H1 (cell line): ENCODE measurements at regions not wholly inside any gene's neighbourhood (a gene's known extent, or its start where the extent isn't known, plus 50 kb on each side); places are given as distances from the start of the nearest gene placed in this dataset.

Experiments used
- CTCF ChIA-PET: fragments of 300-600 bp; sonication (Branson Sonifier 250); formaldehyde crosslinking; loops from one replicate; lab custom pipeline; 2021; ENCODE audit not compliant: partially characterized antibody; lab: Charles Lee
- POLR2A ChIA-PET: fragments of 300-600 bp; sonication (Branson Sonifier 250); formaldehyde crosslinking; loops from one replicate; lab custom pipeline; 2021; ENCODE audit warnings: inconsistent platforms; ENCODE audit not compliant: partially characterized antibody; lab: Charles Lee
- DNase-seq, 2 experiments: peaks; one replicate each; pipeline versions ENCODE4 v3.0.0 to v3.0.0-alpha.2; 2010 to 2022; ENCODE audit warnings: low spot score in 2 of 2, low read depth in 1 of 2, mixed read lengths in 1 of 2
- FAIRE-seq: peaks from 2 replicates; lab custom pipeline; 2011; peaks lifted over from hg19 to GRCh38; lab: Jason Lieb, UNC
- H2AFZ ChIP-seq: 2 replicates; pipeline ENCODE4 v1.8.1; 2012; ENCODE audit warnings: low read length, inconsistent platforms
- H2AK5ac ChIP-seq: 2 replicates; pipeline ENCODE4 v1.6.1; 2013; ENCODE audit warnings: low read depth, low read length
- H2BK120ac ChIP-seq: replicated peaks from 2 replicates; pipeline ENCODE3; 2013; ENCODE audit warnings: low read depth, low read length, inconsistent platforms
- H2BK12ac ChIP-seq: 2 replicates; pipeline ENCODE4 v1.6.1; 2013; ENCODE audit warnings: low read depth, low read length
- H2BK15ac ChIP-seq: 2 replicates; pipeline ENCODE4 v1.6.1; 2013; ENCODE audit warnings: low read length
- H2BK20ac ChIP-seq: 2 replicates; pipeline ENCODE4 v1.6.1; 2013; ENCODE audit warnings: low read length
- H2BK5ac ChIP-seq: 2 replicates; pipeline ENCODE4 v1.6.1; 2013; ENCODE audit warnings: low read depth, low read length
- H3K14ac ChIP-seq: 2 replicates; pipeline ENCODE4 v1.6.1; 2013; ENCODE audit warnings: inconsistent platforms; ENCODE audit not compliant: insufficient read length
- H3K18ac ChIP-seq: 2 replicates; pipeline ENCODE4 v1.6.1; 2013; ENCODE audit warnings: low read length; ENCODE audit errors: extremely low read depth
- H3K23ac ChIP-seq: 2 replicates; pipeline ENCODE4 v1.6.1; 2013; ENCODE audit warnings: inconsistent platforms; ENCODE audit not compliant: insufficient read length
- H3K23me2 ChIP-seq: 2 replicates; pipeline ENCODE4 v1.6.1; 2013; ENCODE audit warnings: low read depth, low read length
- H3K27ac ChIP-seq: 2 replicates; pipeline ENCODE4 v1.6.1; 2011; ENCODE audit warnings: low read depth, low read length, inconsistent platforms
- H3K27me3 ChIP-seq, 4 experiments: replicated peaks in 1 of 4; 1 replicate in 1 of 4; 2 replicates in 3 of 4; pipeline versions ENCODE4 v1.6.1 to v1.8.1; 2011 to 2013; ENCODE audit warnings: low read length in 3 of 4, mild to moderate bottlenecking in 3 of 4, inconsistent platforms in 2 of 4, mixed read lengths in 2 of 4, moderate library complexity in 1 of 4; ENCODE audit not compliant: control insufficient read depth in 3 of 4, insufficient read depth in 3 of 4; ENCODE audit errors: extremely low read depth in 1 of 4
- H3K36me3 ChIP-seq, 4 experiments: 2 replicates each; pipeline versions ENCODE4 v1.6.1 to v1.8.1; 2011 to 2013; ENCODE audit warnings: mild to moderate bottlenecking in 4 of 4, low read length in 3 of 4, moderate library complexity in 2 of 4, control low read depth in 1 of 4, inconsistent platforms in 1 of 4; ENCODE audit not compliant: insufficient read depth in 4 of 4, control insufficient read depth in 2 of 4
- H3K4ac ChIP-seq: replicated peaks from 2 replicates; pipeline ENCODE3; 2013; ENCODE audit warnings: low read length, low read depth, mixed read lengths, inconsistent platforms; ENCODE audit not compliant: insufficient read length
- H3K4me1 ChIP-seq, 4 experiments: replicated peaks in 1 of 4; 1 replicate in 1 of 4; 2 replicates in 3 of 4; pipeline versions ENCODE4 v1.6.1 to v1.8.1; 2011 to 2013; ENCODE audit warnings: low read length in 3 of 4, inconsistent platforms in 2 of 4, mixed read lengths in 1 of 4; ENCODE audit not compliant: insufficient read depth in 4 of 4, control insufficient read depth in 3 of 4
- H3K4me2 ChIP-seq, 2 experiments: 2 replicates each; pipeline versions ENCODE4 v1.6.1 to v1.8.1; 2011 to 2013; ENCODE audit warnings: low read depth in 2 of 2, low read length in 2 of 2, control low read depth in 1 of 2, inconsistent platforms in 1 of 2, mild to moderate bottlenecking in 1 of 2; ENCODE audit not compliant: insufficient read depth in 1 of 2
- H3K4me3 ChIP-seq, 4 experiments: fragments of 200-600, 300-600 bp in 1 of 4; sonication (generic), shearing (Covaris generic), sonication (Bioruptor Twin) in 1 of 4; 2 replicates each; pipeline versions ENCODE4 v1.5.1 to v1.8.1; 2011 to 2016; ENCODE audit warnings: low read length in 4 of 4, low read depth in 3 of 4, control low read depth in 2 of 4, inconsistent platforms in 2 of 4, mild to moderate bottlenecking in 2 of 4, mixed read lengths in 1 of 4, moderate library complexity in 1 of 4; ENCODE audit not compliant: insufficient read depth in 2 of 4; ENCODE audit errors: extremely low read depth in 1 of 4
- H3K56ac ChIP-seq: replicated peaks from 2 replicates; pipeline ENCODE3; 2013; ENCODE audit warnings: low read depth, mild to moderate bottlenecking, mixed read lengths, low read length, inconsistent platforms; ENCODE audit not compliant: insufficient read length
- H3K79me1 ChIP-seq: 2 replicates; pipeline ENCODE4 v1.6.1; 2013; ENCODE audit warnings: low read depth, low read length, control low read depth
- H3K79me2 ChIP-seq, 2 experiments: 2 replicates each; pipeline versions ENCODE4 v1.6.1 to v1.8.1; 2012 to 2013; ENCODE audit warnings: low read length in 2 of 2, mild to moderate bottlenecking in 2 of 2, inconsistent platforms in 1 of 2; ENCODE audit not compliant: insufficient read depth in 2 of 2, control insufficient read depth in 1 of 2
- H3K9ac ChIP-seq, 4 experiments: replicated peaks in 1 of 4; 1 replicate in 1 of 4; 2 replicates in 3 of 4; pipeline versions ENCODE4 v1.6.1 to v1.8.1; 2011 to 2013; ENCODE audit warnings: low read depth in 3 of 4, low read length in 3 of 4, control low read depth in 2 of 4, mild to moderate bottlenecking in 2 of 4, moderate library complexity in 2 of 4, inconsistent platforms in 1 of 4; ENCODE audit errors: extremely low read depth in 1 of 4
- H3K9me3 ChIP-seq, 2 experiments: 2 replicates each; pipeline versions ENCODE4 v1.6.1 to v1.8.1; 2012 to 2013; ENCODE audit warnings: mild to moderate bottlenecking in 2 of 2, moderate library complexity in 2 of 2, control low read depth in 1 of 2, inconsistent platforms in 1 of 2, low read depth in 1 of 2, low read length in 1 of 2, mixed read lengths in 1 of 2; ENCODE audit not compliant: insufficient read depth in 2 of 2
- H4K20me1 ChIP-seq, 2 experiments: replicated peaks in 1 of 2; 2 replicates each; pipeline versions ENCODE3 to v1.8.1; 2011 to 2013; ENCODE audit warnings: inconsistent platforms in 2 of 2, low read length in 2 of 2, mild to moderate bottlenecking in 1 of 2; ENCODE audit not compliant: insufficient read depth in 2 of 2, control insufficient read depth in 1 of 2
- H4K5ac ChIP-seq: 2 replicates; pipeline ENCODE4 v1.6.1; 2013; ENCODE audit warnings: low read length, low read depth, mixed read lengths, inconsistent platforms; ENCODE audit not compliant: insufficient read length
- H4K8ac ChIP-seq: 2 replicates; pipeline ENCODE4 v1.8.0; 2013; ENCODE audit warnings: mild to moderate bottlenecking, moderate library complexity, low read length, inconsistent platforms; ENCODE audit not compliant: insufficient read depth; ENCODE audit errors: extremely low read depth
- H4K91ac ChIP-seq: replicated peaks from 2 replicates; pipeline ENCODE3; 2013; ENCODE audit warnings: low read length, mixed read lengths, inconsistent platforms; ENCODE audit not compliant: insufficient read length
- BRCA1 ChIP-seq: IDR thresholded peaks from 2 replicates; pipeline ENCODE4 v1.6.1; 2012; ENCODE audit warnings: low read depth, low read length, improper control_type of control experiment
- HDAC2 ChIP-seq, 2 experiments: fragments of 300-600 bp in 1 of 2; sonication (generic) in 1 of 2; IDR thresholded peaks; 2 replicates each; pipeline ENCODE4 v1.6.1; 2011 to 2012; ENCODE audit warnings: low read depth in 2 of 2, low read length in 2 of 2, mild to moderate bottlenecking in 2 of 2, moderate library complexity in 2 of 2, borderline replicate concordance in 1 of 2, inconsistent platforms in 1 of 2
- JUND ChIP-seq: IDR thresholded peaks from 2 replicates; pipeline ENCODE4 v1.6.1; 2011; ENCODE audit warnings: mild to moderate bottlenecking, improper control_type of control experiment, low read length
- KDM1A ChIP-seq: fragments of 200-600, 300-600 bp; sonication (generic); IDR thresholded peaks from 2 replicates; pipeline ENCODE4 v1.7.1; 2016; ENCODE audit warnings: mild to moderate bottlenecking, low read length, borderline replicate concordance
- PHF8 ChIP-seq: fragments of 200-600 bp; sonication (generic); conservative IDR thresholded peaks from 2 replicates; pipeline ENCODE4 v1.7.1; 2012; ENCODE audit warnings: low read depth, mild to moderate bottlenecking, inconsistent platforms, low read length, moderate library complexity
- SRF ChIP-seq: IDR thresholded peaks from 2 replicates; pipeline ENCODE4 v1.6.1; 2011; ENCODE audit warnings: mild to moderate bottlenecking, low read depth, low read length, moderate library complexity
- TAF7 ChIP-seq: optimal IDR thresholded peaks from 2 replicates; pipeline ENCODE3; 2011; ENCODE audit warnings: low read depth, mild to moderate bottlenecking, inconsistent platforms, low read length, moderate library complexity, borderline replicate concordance
- ZNF274 ChIP-seq: IDR thresholded peaks from 2 replicates; pipeline ENCODE4 v1.7.0; 2012; ENCODE audit warnings: low read length, borderline replicate concordance; ENCODE audit errors: extremely low read depth
- WGBS, 2 experiments: shearing (Covaris generic) in 1 of 2; methylation state at CpG; one replicate each; pipeline versions ENCODE4 v1.1.6 to v1.1.7; 2013 to 2015; ENCODE audit warnings: low lambda C conversion rate in 2 of 2, mixed read lengths in 2 of 2, inconsistent platforms in 1 of 2, low coverage in 1 of 2, missing lambda C conversion rate in 1 of 2; ENCODE audit not compliant: insufficient replicate concordance in 2 of 2, insufficient coverage in 1 of 2, insufficient read length in 1 of 2; ENCODE audit errors: extremely low coverage in 1 of 2, missing lambda C conversion rate in 1 of 2; 5-methylcytosine and 5-hydroxymethylcytosine counted together
- TF ChIP-seq, protein P1 (sequence below): IDR thresholded peaks from 2 replicates; pipeline ENCODE4 v1.6.1; 2012; ENCODE audit warnings: inconsistent platforms

DNA sequence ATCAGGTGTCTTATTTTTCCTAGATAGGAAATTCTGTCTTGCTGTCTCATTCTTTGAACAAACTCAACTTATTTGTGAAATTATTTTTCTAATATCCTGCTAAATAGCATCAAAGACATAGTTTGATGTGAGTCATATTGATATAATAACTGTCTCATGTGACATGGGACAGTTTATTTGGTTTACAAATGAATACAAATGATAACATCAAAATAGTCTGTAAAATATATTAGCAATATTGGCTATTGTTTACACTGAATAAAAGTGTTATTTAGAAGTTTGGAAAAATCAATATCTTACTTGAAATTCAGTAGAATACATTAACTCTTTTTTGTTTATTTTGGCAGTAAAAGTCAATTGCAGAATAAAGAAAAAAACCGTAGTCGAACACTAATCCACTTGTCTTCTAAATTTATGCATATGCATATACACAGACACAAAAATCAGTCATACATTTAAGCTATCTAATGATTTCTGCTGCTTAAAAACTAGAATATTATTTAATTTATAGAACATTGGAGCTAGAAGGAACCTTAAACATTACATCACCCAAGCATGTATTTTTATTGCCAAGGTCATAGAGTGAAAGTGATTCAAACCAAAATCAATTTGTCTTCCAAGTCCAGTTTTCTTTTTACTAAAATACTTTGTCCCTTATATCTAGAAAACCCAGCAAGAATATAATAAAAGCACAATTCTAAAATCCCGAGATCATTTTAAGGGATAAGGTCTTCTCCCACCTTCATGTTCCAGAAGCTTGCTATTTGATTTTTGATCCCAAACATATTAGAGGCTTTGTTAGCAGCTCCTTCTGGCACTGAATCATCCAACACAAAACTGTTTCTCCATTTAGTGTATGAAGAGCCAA is 776.5 kb upstream of the SLITRK1 start:
- Histone ChIP-seq H3K56ac (no peak overlapping the region), H2BK5ac (no peak overlapping the region), H3K23ac (no peak overlapping the region), H2BK120ac (no peak overlapping the region), H3K36me3 (no peaks in the 10 kb centered on the region; a peak in 1 of 8 replicates), H4K20me1 (no peaks in the 10 kb centered on the region), H3K4me3 (no peak overlapping the region), H2AFZ (no peak overlapping the region), H4K8ac (no peak overlapping the region)
- CTCF ChIA-PET = interaction anchor here (0.6 to 1.1 kb wide), 2 partner anchors 43 to 86 kb away, joined by 3 read pairs; no protein-coding TSS in a partner anchor
- 95% methylated on average over 3 of the region's 3 CpGs; no CpG with 5 or more reads in 1 of the 2 experiments for WGBS, 2 experiments
- TF ChIP-seq TAF7 = no peak
- TF ChIP-seq PHF8 = no peak
- TF ChIP-seq SRF = no peak
- TF ChIP-seq, protein P1, sequence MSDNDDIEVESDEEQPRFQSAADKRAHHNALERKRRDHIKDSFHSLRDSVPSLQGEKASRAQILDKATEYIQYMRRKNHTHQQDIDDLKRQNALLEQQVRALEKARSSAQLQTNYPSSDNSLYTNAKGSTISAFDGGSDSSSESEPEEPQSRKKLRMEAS = no peak
- TF ChIP-seq HDAC2 (IDR thresholded peaks at IDR 0.05; ENCODE audit: borderline replicate concordance in 1 of 2, low read depth in 2 of 2, low read length in 2 of 2) = no peak
- TF ChIP-seq ZNF274 = no peak
- no peak for TF ChIP-seq JUND
- TF ChIP-seq BRCA1 = no peak
- no peak for TF ChIP-seq KDM1A
- TF ChIP-seq, all 59 proteins: peak for 0
- Histone ChIP-seq H3K18ac (no peak overlapping the region), H3K9ac (no peak overlapping the region), H3K79me2 (no peaks in the 10 kb centered on the region), H3K23me2 (no peaks in the 10 kb centered on the region), H3K27me3 (no peaks in the 10 kb centered on the region), H3K14ac (no peak overlapping the region), H3K4me2 (no peak overlapping the region), H2AK5ac (no peak overlapping the region), H3K27ac (no peak overlapping the region), H2BK15ac (no peak overlapping the region), H4K5ac (no peak overlapping the region), H3K9me3 (no peaks in the 10 kb centered on the region), H4K91ac (no peak overlapping the region), H2BK20ac (no peak overlapping the region), H3K4me1 (peaks cover 0 to 6% (median 5%) of the 10 kb centered on the region in 4 experiments; a peak in 3 of 7 replicates), H2BK12ac (no peak overlapping the region), H3K79me1 (no peaks in the 10 kb centered on the region), H3K4ac (no peak overlapping the region)
- FAIRE-seq (no peak), DNase-seq (no peak)
- POLR2A ChIA-PET = no interaction called here
